NCI-H1417 treated with DMSO at 0.1 percent for 48 hours (cell line): ENCODE measurements at regions not wholly inside any gene's neighbourhood (a gene's known extent, or its start where the extent isn't known, plus 50 kb on each side); places are given as distances from the start of the nearest gene placed in this dataset.
"Not testable (repeated sequence)": the region's sequence is repeated elsewhere in the genome, so short reads cannot be mapped to it uniquely, and the experiment has no call there.

Experiments
- DNase-seq: peaks from one replicate; lab custom pipeline; 2025; lab: John Stamatoyannopoulos, UW

DNA sequence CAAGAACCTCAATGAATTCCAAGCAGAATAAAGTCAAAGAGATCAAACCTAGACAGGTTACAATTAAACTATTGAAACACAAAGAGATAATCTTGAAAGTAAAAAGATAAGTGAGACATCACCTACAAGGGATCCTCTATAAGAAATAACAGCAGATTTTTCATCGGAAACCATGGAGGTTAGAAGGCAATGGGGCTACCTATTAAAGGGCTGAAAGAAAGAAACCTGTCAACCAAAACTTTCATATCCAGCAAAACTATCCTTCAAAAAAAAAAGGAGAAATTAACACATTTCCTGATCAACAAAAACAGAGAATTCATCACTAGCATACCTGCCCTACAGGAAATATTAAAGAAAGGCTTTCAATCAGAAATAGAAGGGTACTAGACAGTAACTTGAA, 244.9 kb downstream of the ARHGAP12 start:
- DNase-seq: no peak

DNA sequence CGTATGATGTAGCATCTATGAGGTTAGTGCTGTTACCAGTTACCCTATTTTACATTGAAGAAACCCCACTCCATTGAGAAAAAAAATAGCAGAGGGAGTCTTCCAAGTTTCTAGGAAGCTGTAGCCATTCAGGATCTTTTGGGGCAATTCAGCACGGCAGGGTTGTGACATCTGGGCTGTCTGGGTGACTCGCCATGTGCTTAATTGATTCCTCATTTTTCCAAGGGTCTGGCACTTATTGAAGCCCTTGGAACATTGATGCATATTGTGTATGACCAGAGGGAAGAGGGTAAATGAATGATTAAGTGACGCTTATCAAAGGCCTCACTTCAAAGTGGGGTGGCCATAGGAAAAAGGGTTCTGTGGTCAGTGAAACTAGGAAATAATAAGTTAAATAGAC, 248.7 kb downstream of the ARHGAP12 start:
- DNase-seq: no peak

DNA sequence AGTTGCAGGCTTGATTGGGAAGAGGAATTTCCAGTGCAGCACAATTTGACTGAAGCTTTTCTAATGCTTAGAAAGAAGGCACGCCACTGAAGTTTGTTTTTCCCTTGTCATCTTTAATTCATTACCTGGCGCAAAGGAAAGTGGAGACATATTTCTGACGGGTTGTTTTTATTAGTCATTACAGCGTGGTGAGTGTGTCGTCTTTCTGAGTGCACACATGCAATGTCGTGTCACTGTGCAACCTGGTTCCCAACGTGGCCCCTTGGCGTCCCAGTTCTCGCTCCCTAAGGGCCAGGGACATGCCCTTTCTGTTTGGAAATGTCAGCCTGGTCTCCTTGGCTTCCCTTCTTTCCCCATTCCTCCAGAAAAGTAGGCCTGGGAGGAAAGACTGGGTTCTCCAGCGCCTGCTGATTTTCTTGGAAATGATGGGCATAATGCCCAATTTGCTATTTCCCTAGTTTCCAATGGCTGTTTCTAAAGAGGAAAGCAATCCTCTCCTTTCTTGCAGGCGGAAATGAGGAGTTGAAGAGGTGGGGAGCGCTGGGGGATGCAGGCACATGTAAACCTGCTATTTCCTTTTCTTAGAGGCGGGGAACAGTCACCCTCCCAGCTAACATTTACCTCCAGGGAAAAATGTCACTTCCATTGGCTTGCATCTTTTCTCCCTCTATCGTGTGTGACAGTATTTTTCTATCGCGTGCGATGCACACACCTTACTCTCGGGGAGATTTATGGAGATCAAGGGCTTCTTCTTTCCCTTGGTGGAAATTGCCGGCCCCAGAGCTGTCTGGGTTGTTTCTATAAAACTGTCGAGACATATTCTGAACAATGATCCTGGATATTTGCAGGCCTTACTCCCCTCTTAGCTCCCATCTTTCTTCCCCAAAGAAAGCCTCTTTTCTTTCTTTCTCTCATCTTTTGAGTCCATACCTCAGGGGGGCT, 249.8 kb downstream of the ARHGAP12 start:
- no peak for DNase-seq

DNA sequence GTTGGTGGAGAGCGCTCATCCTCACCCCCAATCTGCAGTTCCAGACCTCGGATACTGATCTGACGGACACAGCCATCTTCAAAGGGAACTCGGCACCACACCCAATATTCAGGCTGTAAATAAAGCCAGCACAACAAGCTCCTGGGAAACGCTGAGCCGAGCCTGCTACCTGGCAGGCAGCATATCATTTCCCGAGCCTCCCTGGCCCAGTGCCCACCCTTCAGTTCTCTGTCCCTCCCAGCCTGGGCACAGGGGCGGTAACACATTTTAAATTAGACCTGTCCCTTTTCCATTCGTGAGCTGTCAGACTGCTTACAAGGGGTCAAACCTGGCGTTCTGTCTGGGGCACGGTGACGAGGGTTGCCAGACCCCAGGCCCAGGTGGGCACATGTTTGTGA, 250.5 kb downstream of the ARHGAP12 start:
- DNase-seq: no peak

DNA sequence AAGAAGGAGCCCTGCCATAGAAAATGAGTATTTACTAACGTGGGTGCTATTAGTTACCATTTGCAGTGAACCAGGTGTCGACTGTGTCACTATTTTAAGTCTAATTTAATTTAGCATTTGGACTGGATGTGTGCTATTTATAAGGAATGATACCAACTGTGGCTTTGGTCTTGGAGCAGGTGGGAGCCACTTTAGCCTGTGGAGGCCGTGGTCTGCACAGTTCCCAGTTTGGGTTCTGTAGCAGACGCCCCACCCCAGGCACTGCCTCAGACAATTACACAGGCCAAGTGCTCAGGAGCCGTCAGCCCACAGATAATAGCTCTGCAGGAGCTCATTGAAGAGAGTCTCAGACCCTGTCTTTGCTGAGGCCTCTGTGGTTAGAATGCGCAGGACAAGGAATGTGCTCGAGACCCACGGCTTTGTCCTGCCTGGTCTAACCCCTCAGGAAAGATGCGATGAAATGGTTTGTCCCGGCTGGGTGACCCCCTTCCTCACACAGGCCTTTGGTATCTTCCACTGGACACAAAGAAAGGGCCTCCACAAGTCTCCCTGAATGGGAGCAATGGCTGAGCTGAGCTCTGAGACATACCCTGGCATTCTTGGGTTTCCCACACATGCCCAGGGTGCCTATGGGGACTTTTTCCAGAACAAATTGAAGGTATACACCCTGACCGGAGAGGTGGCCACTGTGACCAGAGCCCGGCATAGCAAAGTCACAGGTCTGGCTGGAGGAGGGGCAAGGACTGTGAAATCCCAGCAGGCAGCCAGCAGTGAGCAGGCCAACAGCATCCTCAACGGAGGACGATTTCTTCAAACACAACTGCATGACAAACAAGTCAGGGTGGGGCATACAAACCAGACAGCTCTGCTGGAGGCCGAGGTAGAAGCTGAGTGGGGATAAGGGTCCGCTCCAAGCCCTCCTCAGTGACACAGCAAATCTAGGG, 251.2 kb downstream of the ARHGAP12 start:
- DNase-seq: no peak

DNA sequence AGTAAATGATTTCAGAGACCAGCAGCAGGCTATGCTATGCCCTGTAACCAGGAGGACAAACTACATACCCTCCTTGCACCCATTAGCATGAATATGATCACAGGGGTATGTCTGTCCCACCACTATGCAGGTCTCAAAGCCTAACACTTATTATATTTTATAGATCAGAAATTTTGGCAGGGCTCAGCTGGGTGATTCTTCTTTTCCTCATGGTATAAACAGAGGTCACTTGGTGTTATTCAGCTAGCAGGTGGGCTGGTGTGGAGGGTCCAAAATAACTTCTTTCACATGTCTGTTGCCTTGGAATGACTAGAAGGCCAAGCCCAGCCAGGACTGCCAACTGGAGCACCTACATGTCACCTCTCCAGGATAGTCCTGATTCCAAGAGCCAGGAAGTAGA, 252.9 kb downstream of the ARHGAP12 start:
- DNase-seq: no peak

DNA sequence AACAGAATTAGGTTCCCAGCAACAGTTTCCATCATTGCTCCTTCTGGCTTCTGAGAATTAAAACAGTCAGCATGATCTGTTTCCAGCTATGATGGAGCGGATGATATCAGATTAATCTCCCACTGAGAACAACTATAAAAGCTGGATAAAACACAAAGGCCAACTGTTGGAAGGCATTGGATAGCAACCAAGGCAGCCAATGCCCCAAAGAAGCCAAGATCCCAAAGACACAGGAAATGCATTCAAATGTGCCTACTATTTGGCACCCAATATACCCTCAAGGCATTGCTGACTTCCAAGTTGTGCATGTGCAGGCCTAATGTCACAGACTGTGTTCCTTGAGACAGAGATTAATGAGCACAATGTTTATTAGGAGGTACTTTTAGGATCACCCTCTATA, 259.3 kb downstream of the ARHGAP12 start:
- no peak for DNase-seq

DNA sequence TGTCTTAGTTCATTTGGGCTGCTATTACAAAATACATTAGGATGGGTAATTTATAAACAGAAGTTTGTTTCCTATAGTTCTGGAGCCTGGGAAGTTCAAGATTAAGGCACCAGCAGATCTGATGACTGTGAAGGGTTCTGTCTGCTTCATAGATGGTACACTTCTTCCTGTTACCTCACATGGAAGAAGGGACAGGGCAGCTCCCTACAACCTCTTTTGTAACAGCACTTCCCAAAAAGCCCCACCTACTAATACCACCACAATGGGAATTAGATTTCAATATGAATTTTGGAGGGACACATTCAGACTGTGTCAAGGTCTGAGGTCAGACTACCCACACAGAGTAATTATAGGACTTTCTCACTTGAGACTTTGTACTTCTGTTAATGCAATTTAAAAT, 260.3 kb downstream of the ARHGAP12 start:
- no peak for DNase-seq

DNA sequence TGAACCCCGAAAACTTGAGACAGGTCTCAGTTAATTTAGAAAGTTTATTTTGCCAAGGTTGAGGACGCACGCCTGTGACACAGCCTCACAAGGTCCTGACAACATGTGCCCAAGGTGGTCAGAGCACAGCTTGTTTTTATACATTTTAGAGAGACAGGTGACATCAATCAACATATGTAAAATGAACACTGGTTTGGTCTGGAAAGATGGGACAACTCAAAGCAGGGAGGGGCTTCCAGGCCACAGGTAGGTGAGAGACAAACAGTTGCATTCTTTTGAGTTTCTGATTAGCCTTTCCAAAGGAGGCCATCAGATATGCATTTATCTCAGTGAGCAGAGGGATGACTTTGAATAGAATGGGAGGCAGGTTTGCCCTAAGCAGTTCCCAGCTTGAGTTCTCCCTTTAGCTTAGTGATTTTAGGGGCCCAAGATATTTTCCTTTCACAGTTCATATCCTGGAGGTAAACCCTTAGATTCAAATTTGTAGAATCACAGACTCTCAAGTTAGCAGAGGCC, 262.8 kb downstream of the ARHGAP12 start:
- not testable (repeated sequence) for DNase-seq

DNA sequence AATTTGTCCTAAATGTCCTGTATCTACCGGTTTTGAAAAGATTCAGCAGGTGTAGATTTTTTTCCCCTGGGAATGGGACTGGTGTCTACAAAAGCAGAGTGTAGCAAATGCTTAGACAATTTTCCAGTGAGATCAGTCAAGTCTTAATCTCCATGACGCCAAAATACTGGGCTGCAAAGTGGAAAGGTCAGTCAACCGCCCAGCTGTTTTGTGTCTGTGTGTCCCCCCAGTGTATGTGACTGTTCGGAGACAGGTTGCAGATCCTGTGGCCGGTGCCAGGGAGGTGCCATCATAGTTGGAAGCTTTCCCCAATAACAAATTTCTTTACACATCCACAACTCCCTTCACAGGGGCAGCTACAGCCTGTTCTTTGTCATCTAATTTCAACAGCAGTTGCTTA, 263.8 kb downstream of the ARHGAP12 start:
- DNase-seq: no peak

DNA sequence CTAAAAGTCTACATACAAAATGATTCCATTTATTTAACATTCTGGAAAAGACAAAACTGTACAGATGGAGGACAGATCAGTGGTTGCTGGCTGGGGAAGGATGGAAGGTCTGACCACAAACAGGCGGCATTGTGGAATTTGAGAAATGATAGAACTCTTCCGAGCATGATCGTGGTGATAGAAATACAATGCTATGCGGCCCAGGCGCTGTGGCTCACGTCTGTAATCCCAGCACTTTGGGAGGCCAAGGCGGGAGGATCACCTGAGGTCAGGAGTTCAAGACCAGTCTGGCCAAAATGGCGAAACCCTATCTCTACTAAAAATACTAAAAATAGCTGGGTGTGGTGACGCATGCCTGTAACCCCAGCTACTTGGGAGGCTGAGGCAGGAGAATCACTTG, 264.6 kb downstream of the ARHGAP12 start:
- not testable (repeated sequence) for DNase-seq

DNA sequence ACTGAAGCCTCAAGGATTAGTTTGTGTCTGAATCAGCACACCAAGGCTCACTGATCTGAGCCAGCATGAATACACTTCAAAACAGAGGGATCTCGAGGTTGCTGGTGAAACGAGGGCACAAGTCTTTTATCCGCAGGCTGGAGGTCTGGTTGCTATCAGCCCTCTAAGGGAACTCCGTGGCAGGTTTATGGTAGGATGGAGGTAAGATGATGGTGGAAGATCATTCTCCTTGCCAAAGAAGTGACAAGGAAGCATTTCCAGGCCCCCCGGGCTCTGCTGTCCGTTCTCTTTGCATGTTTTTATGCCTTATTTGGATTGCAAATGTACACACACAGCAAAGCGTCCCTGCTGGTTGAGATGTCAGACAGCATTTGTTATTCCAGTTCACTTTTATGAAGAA, 268.3 kb downstream of the ARHGAP12 start:
- no peak for DNase-seq

DNA sequence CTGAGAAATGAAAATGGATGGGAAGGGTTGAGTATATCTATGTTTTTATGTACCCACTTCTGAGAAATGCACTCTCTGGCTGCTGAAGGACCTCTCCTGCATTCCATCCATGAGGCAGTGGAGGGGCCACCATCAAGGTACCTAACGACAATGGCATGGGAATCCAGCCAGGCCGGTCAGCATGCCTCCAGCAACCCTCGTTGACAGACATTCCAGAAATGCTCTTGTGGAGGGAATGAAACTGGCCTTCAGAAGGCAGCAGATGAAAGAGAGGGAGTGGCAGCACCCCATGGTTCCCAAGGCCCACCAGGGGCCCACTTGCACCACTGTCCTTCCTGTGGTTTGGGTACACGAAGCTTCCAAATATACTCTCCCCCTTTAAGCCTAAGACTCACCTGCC, 269.0 kb downstream of the ARHGAP12 start:
- DNase-seq: no peak

DNA sequence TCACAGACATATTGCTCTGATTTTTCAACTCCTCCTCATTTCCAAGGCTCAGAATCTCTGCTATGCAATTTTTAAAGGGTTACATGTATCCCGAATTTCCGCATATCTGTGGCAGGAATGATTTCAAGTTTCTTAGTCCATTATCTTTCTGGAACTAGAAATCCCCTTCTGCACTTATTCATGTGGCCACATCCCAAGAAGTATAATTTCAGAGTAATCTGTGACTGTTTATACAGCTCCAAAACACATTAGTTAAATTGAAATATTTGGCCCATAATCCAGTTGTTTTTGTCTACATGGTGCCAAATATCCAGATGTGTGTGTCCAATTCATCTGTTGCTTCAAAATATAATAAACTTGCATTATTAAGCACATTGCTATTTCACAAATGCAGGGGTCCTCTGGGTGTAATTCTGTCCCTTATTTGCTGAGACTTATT, 271.2 kb downstream of the ARHGAP12 start:
- DNase-seq: no peak

DNA sequence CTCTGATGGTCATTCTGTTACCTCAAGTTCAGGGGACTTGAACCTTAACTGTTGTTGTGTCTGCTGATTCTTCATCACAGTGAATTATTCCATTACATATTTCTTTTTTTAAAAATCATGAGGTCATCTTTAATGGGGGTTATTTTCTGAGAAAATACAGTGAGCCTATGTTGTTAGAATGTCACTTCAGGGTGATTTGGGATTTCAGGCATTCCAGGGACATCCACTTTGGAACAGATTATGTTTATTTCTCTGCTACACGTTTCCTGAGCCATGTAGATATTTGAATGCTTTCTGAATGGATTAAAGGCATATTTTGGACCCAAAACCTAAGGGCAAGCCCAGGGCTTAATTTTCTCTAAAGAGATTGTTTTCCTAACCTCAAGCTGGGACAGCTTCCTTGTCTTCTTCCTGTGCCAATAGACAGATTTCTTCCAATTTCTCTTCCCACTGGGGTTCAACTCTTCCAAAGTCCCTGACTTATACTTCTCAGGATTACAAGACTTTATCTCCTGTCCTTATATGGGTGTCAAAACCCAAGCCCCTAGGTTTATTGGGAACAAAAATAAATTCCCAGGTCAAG, 271.7 kb downstream of the ARHGAP12 start:
- DNase-seq: no peak

DNA sequence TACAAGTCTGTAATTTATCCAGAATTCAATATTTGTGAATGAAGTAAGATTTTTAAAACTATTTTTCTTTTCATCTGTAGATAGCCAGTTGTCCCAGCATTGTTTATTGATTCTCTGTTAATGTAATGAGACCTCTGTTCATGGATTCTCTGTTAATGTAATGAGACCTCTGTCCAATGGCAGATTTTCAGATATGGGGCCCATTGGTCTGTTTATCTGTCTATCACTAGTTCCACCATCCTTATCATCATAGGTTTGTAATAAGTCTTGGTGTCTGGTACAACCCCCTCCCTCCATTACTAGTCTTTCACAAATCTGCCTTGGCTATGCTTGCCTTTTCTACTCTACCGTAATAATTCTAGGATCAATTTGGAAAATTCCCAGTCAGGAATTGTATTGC, 276.6 kb downstream of the ARHGAP12 start:
- no peak for DNase-seq

DNA sequence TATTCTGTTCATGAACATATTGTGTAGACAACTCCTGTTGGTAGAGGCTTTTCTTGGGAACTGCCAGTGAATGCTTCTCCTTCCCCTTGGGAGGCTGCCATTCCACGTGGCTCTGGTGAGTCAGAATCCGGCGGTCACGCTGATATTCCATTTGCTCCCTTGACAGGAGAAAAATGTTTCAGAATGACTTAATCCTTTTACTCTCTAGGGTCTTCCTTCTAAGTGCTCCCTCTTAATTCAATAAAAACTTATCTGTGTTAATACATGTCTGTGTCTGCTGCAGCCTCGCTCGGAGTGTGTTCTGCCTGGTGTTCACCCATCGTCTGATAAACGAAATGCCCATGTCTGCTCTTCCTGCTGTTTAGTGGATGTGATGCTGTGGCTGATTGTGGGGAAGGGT, 278.6 kb downstream of the ARHGAP12 start:
- no peak for DNase-seq

DNA sequence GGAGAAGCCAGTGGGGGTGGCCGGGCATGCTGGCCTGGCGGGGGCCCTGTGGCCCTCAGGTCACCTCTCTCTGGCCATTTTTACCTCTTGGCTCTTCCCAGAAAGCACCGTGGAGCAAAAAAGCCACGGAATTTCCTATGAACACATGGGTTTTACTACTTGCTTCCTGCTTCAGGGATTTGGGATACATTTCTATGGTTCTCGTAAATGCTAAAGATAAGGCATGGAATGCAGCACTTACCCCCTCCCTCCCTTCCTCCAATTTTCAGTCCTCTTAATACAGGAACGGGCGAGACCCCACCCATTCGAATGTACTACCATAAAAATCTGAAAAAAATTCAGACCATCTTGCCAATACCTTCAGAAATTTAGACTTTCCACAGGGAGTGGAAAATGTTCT, 279.7 kb downstream of the ARHGAP12 start:
- DNase-seq: no peak

DNA sequence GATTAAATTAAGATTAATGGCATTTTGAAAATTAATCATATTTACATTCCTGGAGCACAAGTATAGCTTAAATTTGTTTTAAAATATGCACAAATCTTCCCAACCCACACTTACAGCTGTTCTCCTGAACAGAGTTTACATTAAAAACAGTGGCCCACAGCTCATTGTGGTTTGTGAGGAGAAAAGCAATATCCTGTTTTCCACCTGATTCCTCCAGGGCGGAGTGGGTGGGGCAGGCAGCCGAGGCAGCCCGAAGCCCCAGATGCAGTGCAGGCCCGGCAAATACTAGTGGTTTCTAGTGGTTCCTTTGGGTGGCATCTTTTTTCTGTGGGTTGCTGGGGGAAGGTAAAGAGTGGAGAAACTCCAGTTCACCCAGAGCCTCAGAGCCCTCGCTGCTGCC, 280.8 kb downstream of the ARHGAP12 start:
- no peak for DNase-seq

DNA sequence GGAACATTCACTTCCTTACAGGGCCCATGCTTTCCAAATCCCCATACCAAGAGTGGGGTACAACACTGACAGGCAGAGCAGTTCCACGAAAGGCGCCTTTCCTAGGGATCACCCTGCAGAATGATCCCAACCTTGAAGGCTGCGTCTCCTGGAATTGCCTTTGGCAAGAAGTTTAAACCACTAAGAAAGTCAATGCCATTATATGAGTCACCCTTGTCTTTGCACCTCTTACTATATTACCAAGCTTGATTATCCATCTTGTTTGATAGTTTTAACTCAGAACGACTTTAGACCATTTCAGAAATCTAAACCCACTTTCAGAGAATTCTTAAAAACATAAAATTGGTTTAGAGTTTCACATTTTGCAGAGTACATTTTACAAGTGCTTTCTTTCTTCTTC, 282.1 kb downstream of the ARHGAP12 start:
- no peak for DNase-seq

DNA sequence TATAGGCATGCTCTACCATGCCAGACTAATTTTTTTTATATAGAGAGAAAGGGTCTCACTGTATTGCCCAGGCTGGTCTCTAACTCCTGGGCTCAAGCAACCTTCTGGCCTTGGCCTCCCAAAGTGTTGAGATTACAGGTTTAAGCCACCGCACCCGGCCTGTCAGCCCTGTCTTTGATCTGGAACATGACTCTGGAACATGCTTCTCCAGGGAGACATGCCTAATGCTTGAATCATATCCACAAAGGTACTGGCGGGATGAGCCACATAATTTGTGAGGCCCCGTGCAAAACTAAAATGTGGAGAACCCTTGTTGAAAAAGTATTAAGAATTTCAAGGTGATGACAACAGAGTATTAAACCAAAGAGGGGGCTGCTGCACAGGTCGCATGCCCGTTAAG, 282.8 kb downstream of the ARHGAP12 start:
- no peak for DNase-seq

DNA sequence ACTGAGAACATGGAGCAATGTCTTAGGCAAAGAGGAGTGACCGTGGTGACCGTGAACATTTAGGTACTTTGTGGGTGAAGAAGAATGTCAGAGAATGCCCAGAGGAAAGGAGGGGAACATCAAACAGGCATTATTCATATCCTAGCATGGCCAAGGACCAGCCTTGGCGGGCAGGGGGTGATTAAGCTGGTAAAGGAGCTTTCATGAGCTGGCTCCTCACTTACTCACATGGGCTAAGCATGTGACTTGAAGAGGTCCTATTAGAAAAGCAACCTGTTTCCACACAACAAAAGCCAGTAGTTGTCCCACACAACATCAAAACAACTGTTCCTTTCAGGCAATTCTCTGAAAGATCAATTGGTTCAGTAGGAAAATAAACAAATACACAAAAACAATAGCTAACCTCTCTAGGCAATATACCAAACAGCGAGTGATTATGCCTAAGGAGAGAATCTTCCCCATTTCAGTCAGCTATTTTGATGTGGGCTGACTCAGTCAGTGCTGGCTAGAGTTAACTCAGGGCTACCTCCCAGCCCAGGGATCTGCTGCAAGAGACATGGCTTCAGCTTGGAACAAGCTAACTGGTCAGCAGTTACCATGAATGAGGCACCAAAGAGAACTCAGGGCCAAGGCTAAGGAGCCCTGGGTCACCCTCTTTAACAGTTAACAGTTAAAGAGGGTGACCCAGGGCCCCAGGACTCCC, 283.5 kb downstream of the ARHGAP12 start:
- DNase-seq: no peak
